GM19372 (cell line): ENCODE measurements at regions not wholly inside any gene's neighbourhood (a gene's known extent, or its start where the extent isn't known, plus 50 kb on each side); places are given as distances from the start of the nearest gene placed in this dataset.

Experiments
- ATAC-seq: cut with Tn5 transposase; IDR thresholded peaks from one replicate; pipeline ENCODE4 v1.9.1; 2021; ENCODE audit warnings: mild to moderate bottlenecking, low read depth, moderate library complexity; ENCODE audit not compliant: unreplicated experiment

- peak; percentile 92 for ATAC-seq
Measured at GRCh38 chr14:62081012-62081612, 318.9 kb downstream of the SNAPC1 start.

DNA sequence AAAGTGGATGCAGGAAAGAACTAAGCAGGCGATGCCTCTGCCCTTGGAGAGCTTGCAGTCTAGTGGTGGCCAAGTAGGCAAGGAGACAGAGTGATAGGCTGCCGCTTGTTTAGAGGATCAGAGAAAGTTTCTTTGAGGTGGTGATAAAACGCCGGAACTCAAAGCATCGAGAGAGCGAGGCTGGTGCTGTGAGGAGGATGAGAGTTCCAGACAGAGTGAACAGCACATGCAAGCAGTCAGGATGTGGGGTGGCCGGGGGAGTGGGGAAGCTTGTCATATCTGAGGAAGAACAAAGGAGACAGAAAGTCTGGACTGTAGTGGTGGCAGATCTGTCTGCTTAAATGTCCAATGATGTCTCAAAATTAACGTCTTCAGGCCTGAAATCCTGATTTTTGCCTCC lies 319.7 kb downstream of the SNAPC1 start:
- ATAC-seq: no peak

- no peak for ATAC-seq
Measured at GRCh38 chr14:62082779-62083178, 320.6 kb downstream of the SNAPC1 start.

- no peak for ATAC-seq
Measured at GRCh38 chr14:62084020-62084419, 321.8 kb downstream of the SNAPC1 start.

DNA sequence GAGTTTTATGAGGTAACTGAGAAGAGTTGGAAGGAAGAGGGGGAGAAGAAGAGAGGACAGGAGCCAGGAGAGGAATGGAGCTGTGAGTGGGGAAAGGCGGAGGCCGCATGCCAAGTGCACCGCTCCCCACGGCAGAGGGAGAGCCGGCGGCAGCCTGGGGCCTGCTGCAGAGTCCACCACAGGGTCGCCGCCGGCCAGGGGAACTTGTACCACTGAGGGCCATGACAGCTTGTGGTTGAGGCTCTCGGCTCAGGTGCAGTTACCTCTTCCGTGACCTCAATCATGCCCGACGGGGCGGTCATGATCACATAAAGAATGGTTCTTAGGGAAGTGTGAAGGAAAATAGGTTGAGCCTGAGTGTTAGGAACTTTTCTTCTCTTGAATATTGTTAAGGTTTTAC lies 325.0 kb downstream of the SNAPC1 start:
- ATAC-seq: no peak

- no peak for ATAC-seq
Measured at GRCh38 chr14:62093736-62094135, 331.5 kb downstream of the SNAPC1 start.

GRCh38 chr14:62097072-62097471 lies 334.9 kb downstream of the SNAPC1 start:
- ATAC-seq: no peak

- no peak for ATAC-seq
Measured at GRCh38 chr14:62097824-62098223, 335.6 kb downstream of the SNAPC1 start.

DNA sequence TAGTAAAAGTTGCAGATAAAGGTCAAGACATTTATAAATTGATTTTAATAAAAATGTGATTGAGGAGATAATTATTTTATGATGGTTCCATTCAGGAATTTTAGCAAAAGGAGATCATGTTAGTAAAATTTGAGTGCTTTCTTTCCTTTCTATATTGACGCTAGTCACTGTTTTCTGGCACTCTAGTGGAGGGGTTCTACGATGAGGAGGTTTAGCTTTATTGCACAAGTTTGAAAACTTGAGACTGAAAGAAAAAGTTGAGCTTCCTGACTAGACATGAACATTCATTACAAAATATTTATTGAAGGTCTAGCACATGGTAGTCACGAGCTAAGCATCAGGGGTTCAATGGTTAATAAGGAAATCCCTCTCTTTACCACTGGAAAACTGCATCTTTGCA lies 336.1 kb downstream of the SNAPC1 start:
- ATAC-seq: no peak

GRCh38 chr14:62099091-62099490 lies 336.9 kb downstream of the SNAPC1 start:
- no peak for ATAC-seq

GRCh38 chr14:62101189-62101588 lies 339.0 kb downstream of the SNAPC1 start:
- ATAC-seq: no peak

DNA sequence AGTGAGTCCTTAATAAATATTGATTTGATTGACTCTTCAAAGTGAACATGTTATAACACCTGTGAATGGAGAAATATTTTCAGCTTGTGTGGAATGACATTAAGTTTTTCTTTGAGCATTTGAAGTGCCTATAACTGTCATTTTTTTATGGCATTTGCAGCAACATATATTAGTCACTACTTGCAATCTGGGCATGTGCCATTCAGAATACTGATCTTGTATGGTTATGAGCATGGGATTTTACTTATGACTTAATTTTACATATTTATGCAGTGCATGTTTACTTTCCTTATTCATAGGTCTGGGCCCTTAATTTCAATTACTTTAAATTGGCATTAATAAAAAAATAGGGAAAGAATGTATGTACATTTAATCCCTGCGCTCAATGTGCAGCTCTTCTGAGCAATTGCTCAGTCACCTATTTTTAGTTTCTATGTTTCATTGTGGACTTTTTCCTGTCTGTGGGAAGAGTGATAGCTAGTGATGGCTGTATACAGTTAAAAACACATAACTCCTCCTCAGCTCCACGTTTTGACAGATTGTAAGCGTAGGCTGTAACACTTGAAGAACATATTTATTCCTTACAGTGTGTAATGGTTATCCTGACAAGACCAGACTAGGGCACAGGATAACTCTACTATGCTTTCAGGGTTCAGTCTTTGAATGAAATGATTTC lies 339.6 kb downstream of the SNAPC1 start:
- ATAC-seq: no peak

GRCh38 chr14:62102349-62102725 lies 340.1 kb downstream of the SNAPC1 start:
- ATAC-seq: no peak

GRCh38 chr14:62103464-62103863 lies 341.2 kb downstream of the SNAPC1 start:
- ATAC-seq: no peak

- no peak for ATAC-seq
Measured at GRCh38 chr14:62110941-62111340, 348.7 kb downstream of the SNAPC1 start.

DNA sequence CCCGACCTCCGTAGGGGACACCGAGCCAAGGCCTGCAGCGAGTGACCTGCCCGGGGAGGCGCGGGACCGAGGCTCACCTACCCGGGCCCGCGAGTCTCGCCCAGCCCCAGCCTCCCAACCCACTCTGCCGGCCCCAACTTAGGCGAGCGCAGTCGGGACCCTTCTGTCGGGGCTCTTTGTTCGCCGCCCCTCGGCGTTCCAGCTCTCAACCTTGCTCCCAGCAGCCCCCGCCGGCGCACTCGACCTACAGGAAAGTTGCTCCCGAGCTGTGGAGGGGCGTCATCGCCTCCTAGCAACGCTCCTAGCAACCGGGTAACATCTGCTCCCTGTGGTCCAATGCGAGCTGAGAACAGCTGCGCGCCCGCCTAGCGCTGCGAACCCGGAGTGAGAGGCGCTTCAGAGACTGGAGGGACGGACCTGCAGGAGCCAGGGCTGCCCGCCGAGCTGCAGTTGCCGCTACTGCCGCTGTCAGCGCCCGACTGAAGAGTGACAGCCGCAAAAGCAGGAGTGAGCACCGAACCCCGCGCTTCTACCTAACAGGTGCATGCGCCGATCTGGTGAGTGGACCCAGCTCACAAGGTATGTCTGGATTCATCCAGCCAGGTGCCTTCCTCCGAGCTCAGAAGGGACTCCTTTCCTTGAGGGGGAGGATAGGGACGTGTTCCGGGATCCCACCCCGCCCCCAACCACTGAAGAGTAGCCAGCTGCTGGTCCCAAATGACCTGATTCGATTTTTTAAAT lies 355.0 kb downstream of the SNAPC1 start:
- peak; percentile 94 for ATAC-seq

- ATAC-seq: no peak
Measured at GRCh38 chr14:62117751-62118105, 355.5 kb downstream of the SNAPC1 start.

DNA sequence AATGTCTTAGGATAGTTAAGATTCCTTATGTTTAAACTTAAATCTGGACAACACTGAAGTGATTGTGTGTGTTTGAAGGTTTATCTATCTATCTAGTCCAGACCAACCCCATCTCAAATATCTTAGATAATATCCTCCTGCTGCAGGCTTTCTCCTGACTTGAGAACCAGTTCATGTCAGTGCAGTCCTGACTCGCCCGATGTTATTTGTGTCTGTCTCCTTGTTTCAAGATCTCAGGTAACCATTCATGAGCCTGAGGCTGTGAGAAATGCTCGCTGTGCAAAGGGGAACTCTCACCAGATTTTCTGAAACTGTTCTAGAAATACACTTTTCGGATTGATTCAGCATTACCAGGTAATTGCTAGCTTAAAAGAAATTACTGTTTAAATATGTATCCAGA lies 356.2 kb downstream of the SNAPC1 start:
- ATAC-seq: no peak

GRCh38 chr14:62118871-62119270 lies 356.7 kb downstream of the SNAPC1 start:
- no peak for ATAC-seq

DNA sequence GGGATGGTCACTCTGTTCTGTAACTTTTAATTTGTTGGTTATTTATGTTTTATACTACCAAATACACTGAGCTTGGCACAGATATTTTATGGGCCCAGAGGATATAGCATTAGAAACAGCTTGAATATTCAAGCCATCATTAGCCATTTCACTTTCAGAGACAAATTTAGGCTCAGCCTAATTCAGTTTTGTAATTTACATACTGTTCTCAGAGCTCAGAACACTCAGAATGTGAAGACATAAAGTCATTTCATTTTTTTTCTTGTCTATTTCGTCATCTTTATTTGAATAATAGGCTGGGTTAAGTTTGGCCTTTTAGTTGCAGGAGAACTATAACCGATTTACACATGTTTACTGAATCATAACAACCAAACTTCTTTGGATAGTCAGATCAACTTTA lies 361.7 kb downstream of the SNAPC1 start:
- ATAC-seq: no peak

- ATAC-seq: no peak
Measured at GRCh38 chr14:62125793-62126192, 363.6 kb downstream of the SNAPC1 start.

DNA sequence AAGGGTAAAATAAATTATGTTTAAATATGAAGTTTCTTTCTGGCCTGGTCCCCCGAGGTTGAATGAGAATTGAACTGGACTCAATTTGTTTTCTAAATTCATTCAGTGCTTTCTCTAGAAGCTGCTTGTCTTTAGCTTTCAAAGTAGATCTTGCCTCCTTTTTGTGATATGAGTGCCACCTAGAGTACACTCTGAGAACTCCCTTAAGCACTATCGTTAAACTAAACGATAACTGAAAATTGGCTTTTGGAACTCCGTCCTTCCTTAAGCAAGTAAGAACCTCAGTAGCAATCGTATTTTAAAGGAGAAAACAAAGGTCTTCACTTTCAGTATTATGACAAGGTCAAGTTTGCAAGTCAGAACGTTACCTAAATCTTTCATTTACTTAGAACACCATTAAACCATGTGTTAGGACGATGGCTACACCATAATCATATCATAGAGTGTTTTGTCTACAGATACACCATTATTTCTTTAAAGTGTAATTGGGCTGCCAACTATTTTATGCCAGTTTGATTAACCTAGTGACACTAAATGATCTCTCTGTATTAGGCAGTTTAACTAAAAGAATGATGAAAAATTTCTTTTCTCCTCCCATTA lies 364.8 kb downstream of the SNAPC1 start:
- no peak for ATAC-seq
